ENCODE measurements at regions not wholly inside any gene's neighbourhood (a gene's known extent, or its start where the extent isn't known, plus 50 kb on each side); places are given as distances from the start of the nearest gene placed in this dataset.

DNA sequence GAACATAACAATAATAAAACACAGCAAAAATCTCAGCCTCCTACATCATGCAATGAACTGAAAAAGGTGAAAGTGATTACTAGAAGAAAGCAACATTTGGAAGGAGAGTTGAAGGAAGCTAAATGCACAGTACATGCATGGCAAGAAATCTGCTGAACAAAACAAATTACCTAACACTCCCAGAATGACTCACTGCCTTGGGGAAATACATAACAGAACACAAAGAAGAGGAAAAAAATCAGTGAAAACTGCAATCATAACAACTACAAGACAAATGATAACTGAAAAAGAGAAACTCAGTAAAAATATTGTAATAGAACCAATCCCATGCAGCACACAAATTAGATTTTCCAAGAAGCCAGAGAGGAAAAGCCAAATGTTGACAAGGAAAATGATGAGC lies 1513.2 kb downstream of the ARAP2 start:
- Histone ChIP-seq H2AFZ (no peak overlapping the region), H3K4me3 (no peak overlapping the region), H3K27me3 (no peaks in the 10 kb centered on the region), H3K4me2 (no peak overlapping the region), H3K27ac (no peak overlapping the region), H4K20me1 (ENCODE audit: insufficient read depth, poor library complexity, severe bottlenecking) (no peaks in the 10 kb centered on the region), H3K9me3 (ENCODE audit: low read depth) (no peaks in the 10 kb centered on the region), H3K4me1 (ENCODE audit: insufficient read depth) (peaks cover 23% of the 10 kb centered on the region), H3K9me2 (replicated peaks; ENCODE audit: insufficient read depth) (no peaks in the 10 kb centered on the region), H3K36me3 (replicated peaks; ENCODE audit: insufficient read depth, low read depth) (no peaks in the 10 kb centered on the region), H3K79me2 (no peaks in the 10 kb centered on the region)
- TF ChIP-seq EZH2phosphoT487 (IDR thresholded peaks at IDR 0.05; ENCODE audit: low read depth, severe bottlenecking, unreplicated experiment) (no peak), CTCF (IDR thresholded peaks at IDR 0.05; ENCODE audit: poor library complexity) (no peak), EZH2 (IDR thresholded peaks at IDR 0.05; ENCODE audit: borderline replicate concordance) (no peak)
- DNase-seq (ENCODE audit: low spot score) = peak; percentile 19

GRCh38 chr4:34732176-34732950 lies 1512.0 kb downstream of the ARAP2 start:
- Histone ChIP-seq H3K36me3 (replicated peaks; ENCODE audit: insufficient read depth, low read depth) (no peaks in the 10 kb centered on the region), H3K79me2 (no peaks in the 10 kb centered on the region), H3K27me3 (no peaks in the 10 kb centered on the region), H3K4me3 (no peak overlapping the region), H3K9me3 (ENCODE audit: low read depth) (no peaks in the 10 kb centered on the region), H3K9me2 (replicated peaks; ENCODE audit: insufficient read depth) (no peaks in the 10 kb centered on the region), H3K4me1 (ENCODE audit: insufficient read depth) (peaks cover 23% of the 10 kb centered on the region), H2AFZ (peak overlapping the region; percentile 40), H4K20me1 (ENCODE audit: insufficient read depth, poor library complexity, severe bottlenecking) (no peaks in the 10 kb centered on the region), H3K27ac (peak overlapping the region; percentile 83), H3K4me2 (peak overlapping the region; percentile 22)
- DNase-seq (ENCODE audit: low spot score) = no peak
- no peak for TF ChIP-seq CTCF (IDR thresholded peaks at IDR 0.05; ENCODE audit: poor library complexity)
- no peak for TF ChIP-seq EZH2 (IDR thresholded peaks at IDR 0.05; ENCODE audit: borderline replicate concordance)
- TF ChIP-seq EZH2phosphoT487 (IDR thresholded peaks at IDR 0.05; ENCODE audit: low read depth, severe bottlenecking, unreplicated experiment) = no peak
- 63% methylated on average over 2 of the region's 2 CpGs for WGBS (ENCODE audit: low lambda C conversion rate, missing lambda C conversion rate)

- Histone ChIP-seq H3K4me2 (peak overlapping the region; percentile 38), H3K27me3 (no peaks in the 10 kb centered on the region), H3K9me2 (replicated peaks; ENCODE audit: insufficient read depth) (no peaks in the 10 kb centered on the region), H3K4me3 (no peak overlapping the region), H3K79me2 (no peaks in the 10 kb centered on the region), H3K27ac (peak overlapping the region; percentile 11), H3K36me3 (replicated peaks; ENCODE audit: insufficient read depth, low read depth) (no peaks in the 10 kb centered on the region), H3K9me3 (ENCODE audit: low read depth) (no peaks in the 10 kb centered on the region), H3K4me1 (ENCODE audit: insufficient read depth) (peaks cover 23% of the 10 kb centered on the region), H2AFZ (no peak overlapping the region), H4K20me1 (ENCODE audit: insufficient read depth, poor library complexity, severe bottlenecking) (no peaks in the 10 kb centered on the region)
- 55% methylated on average over 10 of the region's 10 CpGs for WGBS (ENCODE audit: low lambda C conversion rate, missing lambda C conversion rate)
- TF ChIP-seq EZH2 (IDR thresholded peaks at IDR 0.05; ENCODE audit: borderline replicate concordance) = no peak
- TF ChIP-seq EZH2phosphoT487 (IDR thresholded peaks at IDR 0.05; ENCODE audit: low read depth, severe bottlenecking, unreplicated experiment) = no peak
- TF ChIP-seq CTCF (IDR thresholded peaks at IDR 0.05; ENCODE audit: poor library complexity) = no peak
- DNase-seq (ENCODE audit: low spot score) = peak; percentile 56
Observed at GRCh38 chr4:34733185-34733941, 1511.0 kb downstream of the ARAP2 start.
